Breast epithelium (tissue), 3 donors: ENCODE measurements at regions not wholly inside any gene's neighbourhood (a gene's known extent, or its start where the extent isn't known, plus 50 kb on each side); places are given as distances from the start of the nearest gene placed in this dataset.

Experiments
- POLR2A ChIP-seq: fragments of 450-650 bp; IDR thresholded peaks from one replicate; pipeline ENCODE4 v1.6.1; 2016; ENCODE audit warnings: antibody characterized with exemption, mild to moderate bottlenecking, moderate library complexity
- TF ChIP-seq, protein P1 (sequence below), 3 donors: fragments of 450-650 bp; IDR thresholded peaks; one replicate each; pipeline ENCODE4 v1.5.1; 2016 to 2017; ENCODE audit warnings: antibody characterized with exemption in 3 of 3, mild to moderate bottlenecking in 3 of 3, moderate library complexity in 3 of 3

DNA sequence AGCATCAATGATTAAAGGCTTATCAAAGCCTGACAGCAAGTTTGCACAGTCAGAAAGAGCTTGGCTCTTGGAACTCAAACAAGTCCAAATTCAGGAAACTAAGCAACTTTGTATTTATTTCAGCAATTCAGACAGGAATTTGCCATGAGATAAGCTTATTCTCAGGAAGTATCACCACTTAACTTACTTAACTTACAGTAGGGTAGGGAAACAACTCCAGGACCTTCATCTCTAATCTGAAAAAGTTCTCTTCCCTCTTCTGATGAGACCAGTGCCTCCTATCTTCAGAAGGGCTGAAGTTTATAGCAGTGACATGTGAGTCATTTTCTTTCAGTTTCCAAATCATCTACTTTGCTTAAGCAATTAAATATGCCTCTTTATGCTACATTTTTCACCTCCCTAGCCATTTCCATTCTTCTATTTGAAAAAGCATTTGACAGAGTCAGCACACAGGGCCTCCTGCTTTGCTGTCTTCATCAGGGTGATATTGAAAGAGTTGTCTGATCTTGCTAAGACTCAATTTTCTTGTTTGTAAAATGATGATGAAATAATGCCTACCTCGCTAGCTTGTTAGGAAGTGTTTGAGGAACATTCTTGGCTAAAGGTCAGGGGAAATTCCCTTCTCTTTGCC is 389.5 kb downstream of the RND3 start:
- TF ChIP-seq, protein P1, sequence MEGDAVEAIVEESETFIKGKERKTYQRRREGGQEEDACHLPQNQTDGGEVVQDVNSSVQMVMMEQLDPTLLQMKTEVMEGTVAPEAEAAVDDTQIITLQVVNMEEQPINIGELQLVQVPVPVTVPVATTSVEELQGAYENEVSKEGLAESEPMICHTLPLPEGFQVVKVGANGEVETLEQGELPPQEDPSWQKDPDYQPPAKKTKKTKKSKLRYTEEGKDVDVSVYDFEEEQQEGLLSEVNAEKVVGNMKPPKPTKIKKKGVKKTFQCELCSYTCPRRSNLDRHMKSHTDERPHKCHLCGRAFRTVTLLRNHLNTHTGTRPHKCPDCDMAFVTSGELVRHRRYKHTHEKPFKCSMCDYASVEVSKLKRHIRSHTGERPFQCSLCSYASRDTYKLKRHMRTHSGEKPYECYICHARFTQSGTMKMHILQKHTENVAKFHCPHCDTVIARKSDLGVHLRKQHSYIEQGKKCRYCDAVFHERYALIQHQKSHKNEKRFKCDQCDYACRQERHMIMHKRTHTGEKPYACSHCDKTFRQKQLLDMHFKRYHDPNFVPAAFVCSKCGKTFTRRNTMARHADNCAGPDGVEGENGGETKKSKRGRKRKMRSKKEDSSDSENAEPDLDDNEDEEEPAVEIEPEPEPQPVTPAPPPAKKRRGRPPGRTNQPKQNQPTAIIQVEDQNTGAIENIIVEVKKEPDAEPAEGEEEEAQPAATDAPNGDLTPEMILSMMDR (IDR thresholded peaks at IDR 0.05) = no peak
- no peak for TF ChIP-seq POLR2A
